ENCODE measurements at regions not wholly inside any gene's neighbourhood (a gene's known extent, or its start where the extent isn't known, plus 50 kb on each side); places are given as distances from the start of the nearest gene placed in this dataset.

DNA sequence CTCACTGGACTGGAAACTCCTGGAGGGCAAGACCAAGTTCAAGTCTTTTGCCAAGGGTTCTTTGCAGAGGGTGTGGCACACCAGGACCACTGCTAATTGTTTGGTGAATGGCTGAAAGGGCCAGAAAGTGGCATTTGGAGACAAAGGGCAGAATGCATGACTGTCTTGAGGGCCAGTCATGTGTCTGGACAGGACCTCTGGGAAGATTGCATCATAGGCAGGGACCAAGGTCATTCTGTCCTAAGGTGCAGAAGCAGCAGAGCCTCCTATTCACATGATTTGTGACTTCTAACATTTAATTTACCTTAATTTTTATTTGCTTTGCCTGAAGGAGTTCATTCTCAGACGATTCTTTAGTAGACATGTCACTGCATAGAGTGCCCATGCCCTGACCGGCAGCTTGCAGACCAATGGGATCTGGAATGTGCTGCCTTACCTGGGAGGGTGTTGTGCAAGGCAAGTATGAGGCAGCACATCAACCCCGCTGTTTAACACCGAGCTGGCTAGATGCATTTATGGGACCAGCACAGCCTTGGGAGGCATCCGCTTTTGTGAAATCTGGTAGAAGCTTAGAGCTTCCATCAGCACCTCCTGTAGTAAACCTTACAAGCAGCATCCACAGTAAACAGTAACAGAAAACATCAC lies 62.3 kb upstream of the MAF start:
- DNase-seq (ENCODE audit: low spot score), result no peak

GRCh38 chr16:79662122-79662521 lies 61.6 kb upstream of the MAF start:
- no peak for DNase-seq (ENCODE audit: low spot score)

GRCh38 chr16:79661578-79661977 lies 61.0 kb upstream of the MAF start:
- DNase-seq (ENCODE audit: low spot score), result no peak

DNA sequence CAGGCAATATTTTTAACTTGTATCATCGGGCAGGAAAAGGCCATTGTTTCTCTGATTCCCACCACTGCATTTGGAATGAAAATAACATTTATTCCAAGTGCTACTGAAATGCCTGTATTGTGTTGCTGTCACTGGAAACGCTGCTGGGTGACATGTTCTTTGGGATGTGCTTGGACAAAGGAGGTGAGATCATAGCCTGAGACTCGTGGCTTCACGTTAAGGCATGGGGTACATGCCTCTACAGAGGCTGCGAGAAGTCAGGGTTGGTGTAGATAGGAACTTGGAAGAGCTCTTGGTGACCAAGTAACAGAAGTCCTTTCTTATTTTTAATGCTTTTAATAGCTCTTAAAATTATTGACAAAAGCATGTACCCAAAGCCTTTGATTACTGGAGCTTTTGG lies 58.8 kb upstream of the MAF start:
- no peak for DNase-seq (ENCODE audit: low spot score)

- peak; percentile 83 for DNase-seq (ENCODE audit: low spot score)
Observed at GRCh38 chr16:79658301-79659033, 57.9 kb upstream of the MAF start.

- DNase-seq (ENCODE audit: low spot score), result no peak
Observed at GRCh38 chr16:79656553-79657115, 56.1 kb upstream of the MAF start.

DNA sequence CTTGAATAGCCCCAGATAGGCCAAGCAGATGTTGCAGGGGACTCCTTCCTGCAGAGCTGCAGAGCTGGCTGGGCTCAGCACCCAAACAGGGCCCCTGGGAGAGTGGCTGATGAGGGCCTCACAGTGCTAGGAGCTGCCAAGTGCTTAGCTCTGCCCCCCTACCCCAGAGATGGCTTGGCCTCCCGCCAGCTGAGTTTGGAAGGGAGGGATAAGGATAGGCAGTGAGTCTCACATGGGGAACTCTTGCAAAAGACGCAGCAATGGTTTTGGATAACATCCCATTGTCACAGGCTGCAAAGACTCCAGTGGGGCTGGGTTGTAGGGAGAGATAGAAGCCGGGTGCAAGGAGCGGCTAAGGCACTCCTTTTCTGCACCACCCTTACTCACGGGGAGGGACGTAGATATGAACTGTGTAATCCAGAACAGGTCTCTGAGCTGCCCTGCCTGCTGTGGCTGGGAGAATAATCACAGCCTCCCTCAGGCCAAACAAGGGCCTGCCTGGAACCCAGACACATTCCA lies 52.9 kb upstream of the MAF start:
- no peak for DNase-seq (ENCODE audit: low spot score)

GRCh38 chr16:79651363-79651762 lies 50.8 kb upstream of the MAF start:
- DNase-seq (ENCODE audit: low spot score), result peak; percentile 60

Measured in ureter (tissue), 1 donor.